HG03520 (cell line): ENCODE measurements at regions not wholly inside any gene's neighbourhood (a gene's known extent, or its start where the extent isn't known, plus 50 kb on each side); places are given as distances from the start of the nearest gene placed in this dataset.

Source experiments
- ATAC-seq: cut with Tn5 transposase; IDR thresholded peaks from one replicate; pipeline ENCODE4 v1.9.1; 2021; ENCODE audit warnings: mild to moderate bottlenecking, moderate library complexity; ENCODE audit not compliant: unreplicated experiment

- ATAC-seq = no peak
Measured at GRCh38 chr6:4591218-4591617, 185.0 kb upstream of the CDYL start.

- ATAC-seq = no peak
Measured at GRCh38 chr6:4589295-4589694, 186.9 kb upstream of the CDYL start.

- ATAC-seq = no peak
Measured at GRCh38 chr6:4588581-4588980, 187.6 kb upstream of the CDYL start.

DNA sequence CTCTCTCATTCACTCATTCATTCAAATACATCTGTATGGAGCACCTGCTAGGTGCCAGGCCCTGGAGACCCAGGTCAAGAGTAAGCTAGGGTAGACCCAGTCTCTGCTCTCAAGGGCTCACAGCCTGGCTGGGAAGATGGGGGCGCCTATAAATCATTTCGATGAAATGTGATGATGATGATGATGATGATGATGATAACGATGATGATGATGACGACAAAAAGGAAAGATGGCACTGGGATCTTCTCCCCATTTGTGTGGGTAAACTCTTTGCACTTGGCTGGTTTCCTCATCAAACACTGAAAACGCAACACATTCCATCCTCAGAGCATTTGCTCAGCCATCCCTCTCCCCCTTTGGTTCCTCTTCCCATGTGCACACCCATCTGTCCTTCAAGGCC, 188.0 kb upstream of the CDYL start:
- no peak for ATAC-seq

DNA sequence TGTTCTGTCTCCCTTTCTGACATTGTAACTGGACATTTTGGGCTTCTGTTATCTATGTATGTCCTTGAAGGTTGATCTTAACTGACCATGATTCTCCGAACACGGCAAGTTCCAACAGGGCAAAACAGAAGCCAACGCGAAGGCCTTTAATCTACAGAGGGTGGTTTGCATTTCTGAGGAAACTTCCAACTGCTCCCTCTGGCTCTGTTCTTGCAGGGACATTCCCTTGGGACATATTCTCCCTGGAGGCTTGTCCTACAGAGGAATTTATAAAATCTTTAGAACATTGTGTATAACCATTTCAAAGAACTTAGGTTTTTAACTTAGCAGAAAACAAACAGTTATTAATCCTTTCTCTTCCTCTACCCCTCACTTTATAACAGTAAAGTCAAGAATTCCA, 189.0 kb upstream of the CDYL start:
- ATAC-seq = no peak

DNA sequence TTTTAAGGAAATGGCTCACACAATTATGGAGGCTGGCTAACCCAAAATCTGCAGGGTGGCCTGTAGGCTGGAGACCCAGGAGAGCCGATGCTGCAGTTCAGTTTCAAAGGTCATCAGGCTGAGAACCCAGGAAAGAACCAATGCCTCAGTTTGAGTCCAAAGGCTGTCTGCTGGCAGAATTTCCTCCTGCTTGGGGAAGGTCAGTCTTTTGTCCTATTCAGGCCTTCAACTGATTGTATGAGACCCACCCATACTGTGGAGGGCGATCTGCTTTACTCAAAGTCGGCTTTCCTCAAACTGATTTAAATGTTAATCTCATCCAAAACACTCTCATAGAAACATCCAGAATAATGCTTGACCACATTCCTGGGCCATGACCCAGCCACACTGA, 189.7 kb upstream of the CDYL start:
- ATAC-seq = no peak

- ATAC-seq = no peak
Measured at GRCh38 chr6:4585682-4586468, 190.3 kb upstream of the CDYL start.

DNA sequence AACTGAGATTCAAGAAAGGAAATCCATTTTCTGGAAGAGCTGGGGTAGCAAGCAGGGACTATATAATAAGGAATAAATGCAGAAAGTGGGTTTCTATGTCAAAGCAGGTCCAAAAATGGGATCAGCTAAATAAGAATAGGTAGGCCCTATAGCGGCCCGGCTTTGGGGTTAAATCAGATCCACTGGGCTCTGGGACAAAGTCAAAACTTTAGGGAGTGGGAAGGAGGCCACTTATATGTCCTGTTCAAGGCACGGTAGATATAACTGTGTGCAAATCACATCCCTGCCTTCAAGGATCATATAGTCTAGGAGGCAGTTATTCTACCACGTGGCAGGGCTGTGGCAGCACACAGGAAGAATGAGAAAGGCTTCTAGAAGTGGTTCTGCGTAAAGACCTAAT, 191.4 kb upstream of the CDYL start:
- no peak for ATAC-seq

DNA sequence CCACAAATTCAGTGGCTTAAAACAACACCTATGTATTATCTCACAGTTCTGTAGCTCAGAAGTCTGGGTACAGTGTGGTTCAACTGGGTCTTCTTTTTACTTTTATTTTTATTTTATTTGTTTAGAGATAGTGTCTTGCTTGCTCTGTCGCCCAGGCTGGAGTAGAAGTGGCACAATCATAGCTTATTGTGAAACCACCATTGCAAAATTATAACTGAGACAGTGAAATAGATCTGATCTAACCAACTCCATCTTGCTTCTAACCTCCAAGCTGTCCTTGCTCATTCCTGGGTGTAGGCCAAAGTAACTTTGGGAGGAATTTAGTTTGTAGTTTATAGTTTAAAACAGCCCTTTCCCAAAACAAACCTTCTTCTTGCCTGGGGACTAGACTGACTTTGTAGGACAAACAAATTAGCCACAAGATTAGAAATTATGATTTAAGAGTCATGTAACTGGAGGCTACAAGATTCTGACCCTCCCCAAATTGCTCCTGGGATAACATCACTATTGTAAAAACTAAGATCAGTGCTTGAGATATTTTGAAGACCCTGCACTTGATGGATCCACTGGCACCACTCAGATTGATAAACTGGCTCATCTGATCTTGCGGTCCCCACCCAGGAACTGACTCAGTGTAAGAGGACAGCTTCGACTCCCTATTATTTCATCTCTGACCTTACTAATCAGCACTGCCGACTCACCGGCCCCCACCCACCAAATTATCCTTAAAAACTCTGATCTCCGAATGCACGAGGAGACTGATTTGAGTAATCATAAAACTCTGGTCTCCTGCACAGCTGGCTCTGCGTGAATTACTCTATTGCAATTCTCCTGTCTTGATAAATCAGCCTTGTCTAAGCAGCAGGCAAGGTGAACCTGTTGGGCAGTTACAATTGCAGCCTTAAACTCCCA, 193.4 kb upstream of the CDYL start:
- ATAC-seq = no peak

GRCh38 chr6:4581468-4582385, 194.5 kb upstream of the CDYL start:
- no peak for ATAC-seq

- no peak for ATAC-seq
Measured at GRCh38 chr6:4580361-4580760, 195.8 kb upstream of the CDYL start.

GRCh38 chr6:4577406-4577805, 198.8 kb upstream of the CDYL start:
- ATAC-seq = no peak

- ATAC-seq = no peak
Measured at GRCh38 chr6:4575714-4576113, 200.5 kb upstream of the CDYL start.

DNA sequence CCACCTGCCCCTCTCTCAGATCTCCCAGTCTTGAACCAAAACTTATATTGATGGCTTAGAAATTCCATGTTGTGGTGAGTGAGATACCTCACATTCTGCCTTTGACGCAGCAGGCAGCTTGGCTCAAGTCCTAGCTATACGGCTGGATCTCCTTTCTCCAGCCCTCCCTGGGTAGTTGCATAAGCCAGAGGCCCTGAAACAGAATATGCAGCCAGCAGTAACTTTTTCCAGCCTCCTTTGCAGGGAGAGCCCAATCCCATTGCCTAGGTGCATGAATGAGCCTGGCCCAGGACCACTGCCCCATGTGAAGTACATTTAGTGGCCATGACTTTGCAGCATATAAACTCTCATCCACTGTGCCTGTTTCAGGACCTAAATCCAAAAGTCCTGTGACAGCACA, 202.2 kb upstream of the CDYL start:
- ATAC-seq = no peak

DNA sequence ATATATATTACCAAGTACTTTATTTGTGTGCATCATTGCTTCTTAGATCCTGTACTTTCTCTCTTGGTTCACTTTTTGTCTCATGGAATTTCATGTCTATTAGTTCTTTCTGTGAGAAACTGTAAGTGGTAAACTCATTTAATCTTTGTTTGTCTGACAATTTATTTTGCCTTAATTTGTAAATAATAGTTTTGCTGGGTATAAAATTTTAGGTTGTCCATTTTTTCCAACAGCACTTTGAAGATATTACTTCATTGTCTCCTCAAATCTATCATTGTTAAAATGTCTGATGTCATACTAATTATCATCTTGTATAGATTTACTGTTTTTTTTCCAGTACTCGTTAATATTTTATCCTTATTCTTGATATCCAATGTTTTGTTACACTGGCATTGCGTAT, 205.2 kb upstream of the CDYL start:
- ATAC-seq = no peak

DNA sequence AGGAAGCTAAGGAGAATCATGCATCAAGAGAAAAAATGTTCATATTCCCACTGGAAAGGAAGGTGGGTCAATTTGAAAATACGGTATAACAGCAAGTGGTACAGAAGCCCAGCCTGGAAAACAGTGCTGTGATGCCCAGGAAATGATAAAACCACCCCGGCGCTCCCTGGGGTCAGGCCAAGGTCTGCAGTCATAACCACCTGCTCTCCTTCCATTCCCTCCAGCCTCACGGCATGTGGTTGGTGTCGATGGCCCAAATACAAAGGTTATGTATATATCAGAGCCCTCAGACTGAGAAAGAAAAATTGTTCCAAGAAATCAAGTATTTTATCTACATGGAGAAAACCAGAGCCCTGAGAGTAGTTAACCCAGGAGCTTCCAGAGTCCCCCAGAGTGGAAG, 208.1 kb upstream of the CDYL start:
- ATAC-seq = no peak

GRCh38 chr6:4567141-4567540, 209.1 kb upstream of the CDYL start:
- no peak for ATAC-seq

GRCh38 chr6:4565301-4566250, 210.6 kb upstream of the CDYL start:
- no peak for ATAC-seq

DNA sequence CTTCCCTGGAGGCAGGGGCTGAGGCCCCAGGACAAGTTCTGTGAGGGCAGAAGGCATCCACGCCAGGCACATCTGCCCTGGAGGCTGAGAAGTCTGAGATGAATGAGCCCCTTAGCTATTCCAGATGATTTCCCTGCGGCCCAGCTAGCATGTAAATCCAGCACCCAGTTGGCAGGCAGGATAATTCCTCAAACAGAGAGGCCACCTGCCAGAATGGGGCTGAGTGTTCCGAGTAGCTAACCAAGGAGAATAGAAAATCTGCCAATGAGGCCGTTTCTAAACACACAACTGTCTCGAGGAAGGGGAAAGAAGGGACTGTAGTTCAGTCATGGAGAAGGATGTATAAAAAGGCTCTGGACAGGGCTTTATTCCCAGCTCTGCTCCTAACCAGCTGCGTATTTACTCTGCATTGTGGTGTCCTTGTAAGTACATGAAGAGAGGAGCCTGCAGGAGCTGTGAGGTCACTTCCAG, 211.4 kb upstream of the CDYL start:
- ATAC-seq = no peak

DNA sequence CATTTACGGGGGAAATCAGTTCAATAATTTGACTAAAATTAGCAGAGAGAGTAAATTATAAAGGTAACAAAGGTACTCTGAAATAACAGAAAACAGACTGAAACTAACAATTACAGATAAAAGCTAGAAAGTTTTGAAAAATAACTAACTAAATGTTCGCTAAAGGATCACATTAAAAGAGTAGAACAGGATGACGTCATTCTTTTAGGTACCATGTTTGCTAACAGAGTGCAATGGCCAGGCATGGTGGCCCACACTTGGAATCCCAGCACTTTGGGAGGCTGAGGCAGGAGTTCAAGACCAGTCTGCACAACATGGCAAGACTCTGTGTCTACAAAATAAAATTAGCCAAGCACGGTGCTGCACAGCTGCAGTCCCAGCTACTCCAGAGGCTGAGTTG, 212.3 kb upstream of the CDYL start:
- no peak for ATAC-seq
